H1 (cell line): ENCODE measurements at regions not wholly inside any gene's neighbourhood (a gene's known extent, or its start where the extent isn't known, plus 50 kb on each side); places are given as distances from the start of the nearest gene placed in this dataset.

ENCODE experiments used
- KDM1A ChIP-seq: fragments of 200-600, 300-600 bp; sonication (generic); IDR thresholded peaks from 2 replicates; pipeline ENCODE4 v1.7.1; 2016; ENCODE audit warnings: mild to moderate bottlenecking, low read length, borderline replicate concordance
- KDM4A ChIP-seq: IDR thresholded peaks from one replicate; pipeline ENCODE4 v1.7.1; 2012; ENCODE audit warnings: low read depth, mild to moderate bottlenecking, moderate library complexity, low read length, inconsistent platforms; ENCODE audit not compliant: severe bottlenecking
- PHF8 ChIP-seq: fragments of 200-600 bp; sonication (generic); conservative IDR thresholded peaks from 2 replicates; pipeline ENCODE4 v1.7.1; 2012; ENCODE audit warnings: low read depth, mild to moderate bottlenecking, inconsistent platforms, low read length, moderate library complexity
- SIX5 ChIP-seq: IDR thresholded peaks from 2 replicates; pipeline ENCODE4 v1.6.1; 2011; ENCODE audit warnings: mild to moderate bottlenecking, low read depth, low read length
- ZNF274 ChIP-seq: IDR thresholded peaks from 2 replicates; pipeline ENCODE4 v1.7.0; 2012; ENCODE audit warnings: low read length, borderline replicate concordance; ENCODE audit errors: extremely low read depth

DNA sequence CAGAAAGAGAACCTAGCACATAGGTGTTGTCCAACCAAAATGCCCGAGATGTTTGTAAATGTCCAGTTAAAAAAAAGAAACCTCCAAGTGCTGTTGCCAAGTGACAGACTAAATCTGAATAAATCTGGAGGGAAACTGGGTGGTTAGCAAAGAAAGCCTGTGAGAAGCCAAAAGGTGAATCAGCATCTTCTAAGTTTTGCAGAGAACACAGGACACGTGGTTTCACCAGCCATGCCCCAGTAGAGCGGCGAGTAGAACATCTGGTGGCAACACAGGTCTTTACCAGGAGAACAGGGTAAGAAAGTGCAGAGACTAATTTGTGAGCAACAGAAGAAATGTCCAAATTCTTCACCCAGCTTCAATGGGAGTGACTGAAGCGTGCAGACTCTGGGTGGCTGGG, 986.0 kb downstream of the ROBO2 start (continued):
- no peak for TF ChIP-seq KDM4A
- no peak for TF ChIP-seq PHF8
- TF ChIP-seq ZNF274: no peak
- no peak for TF ChIP-seq SIX5
- TF ChIP-seq KDM1A: no peak
